GM12873 (cell line): ENCODE measurements at regions not wholly inside any gene's neighbourhood (a gene's known extent, or its start where the extent isn't known, plus 50 kb on each side); places are given as distances from the start of the nearest gene placed in this dataset.

Source experiments
- CTCF ChIP-seq: IDR thresholded peaks from 2 replicates; pipeline ENCODE4 v1.5.1; 2012; ENCODE audit warnings: low read depth, mild to moderate bottlenecking, moderate library complexity, low read length, control low read depth; ENCODE audit not compliant: insufficient read depth; ENCODE audit errors: missing control alignments

- no peak for TF ChIP-seq CTCF
Measured at GRCh38 chr5:152717393-152717792, 312.3 kb upstream of the NMUR2 start.

DNA sequence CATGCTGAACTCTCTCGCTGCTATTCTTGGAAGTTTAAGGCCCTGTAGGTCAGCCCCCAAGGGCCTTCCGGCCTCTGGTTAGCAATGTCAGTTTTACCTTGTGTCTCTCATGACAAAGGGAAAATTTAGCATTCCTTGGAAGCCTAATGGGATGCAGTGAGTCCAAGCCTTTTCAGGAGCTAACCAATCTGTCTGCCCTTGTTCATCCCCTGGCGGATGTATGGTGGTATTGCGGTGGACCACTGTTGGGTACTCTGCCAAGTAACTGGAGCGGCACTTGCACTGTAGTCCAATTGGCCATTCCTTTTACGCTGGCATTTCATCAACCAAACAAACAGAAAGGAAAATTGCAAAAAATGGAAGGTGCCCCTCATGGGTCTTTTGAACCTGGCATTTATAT is 318.4 kb upstream of the NMUR2 start:
- TF ChIP-seq CTCF, result peak; percentile 15

DNA sequence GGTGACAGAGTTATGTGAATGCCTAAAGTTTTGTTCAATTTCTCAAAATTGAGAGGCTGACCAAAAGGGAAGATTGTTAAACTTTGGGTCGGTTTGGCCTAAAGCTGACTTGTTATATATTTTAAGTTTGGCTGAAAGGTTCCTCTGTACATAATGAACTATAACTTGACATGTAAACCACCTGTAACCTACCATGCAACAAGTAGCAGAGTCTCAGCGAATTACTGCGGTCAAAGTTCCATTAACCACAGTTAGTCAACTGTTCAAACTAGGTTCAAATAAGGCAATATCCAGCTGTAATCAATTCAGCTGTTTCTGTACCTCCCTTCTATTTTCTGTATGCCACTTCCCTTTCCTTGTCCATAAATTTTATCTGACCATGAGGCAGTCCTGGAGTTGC is 325.1 kb upstream of the NMUR2 start:
- TF ChIP-seq CTCF, result no peak

DNA sequence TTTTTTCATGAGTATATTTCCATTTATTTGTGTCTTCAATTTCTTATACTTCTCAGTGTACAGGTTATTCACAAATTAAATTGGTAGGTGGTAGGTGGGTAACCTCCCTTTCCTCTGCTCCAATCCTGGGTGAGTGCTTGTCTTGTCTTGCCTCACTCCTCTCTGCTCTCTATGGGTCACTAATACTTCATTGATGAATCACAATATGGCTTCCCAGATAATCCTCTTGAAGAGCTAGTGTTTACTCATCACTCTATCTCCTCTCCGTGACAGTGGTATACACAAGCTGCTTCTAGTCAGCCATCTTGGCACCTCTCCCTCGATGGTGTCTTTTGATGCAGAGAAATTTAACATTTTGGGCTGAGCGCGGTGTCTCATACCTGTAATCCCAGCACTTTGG is 331.8 kb upstream of the NMUR2 start:
- TF ChIP-seq CTCF, result no peak

DNA sequence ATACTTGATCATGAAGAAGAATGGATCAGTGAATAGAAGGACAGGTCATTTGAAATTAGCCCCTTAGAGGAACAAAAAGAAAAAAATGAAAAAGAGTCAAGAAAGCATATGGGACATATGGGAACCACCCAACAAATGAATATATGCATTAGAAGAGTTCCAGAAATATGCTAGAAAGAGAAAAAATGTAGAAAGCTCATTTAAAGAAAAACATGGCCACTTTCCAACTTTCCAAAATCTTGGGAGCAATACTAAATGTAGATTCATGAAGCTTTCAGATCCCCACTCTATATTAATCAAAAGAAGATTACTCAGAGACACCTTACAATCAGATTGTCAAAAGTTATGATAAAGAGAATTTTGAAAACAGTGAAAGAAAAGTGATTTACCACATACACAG is 334.8 kb upstream of the NMUR2 start:
- no peak for TF ChIP-seq CTCF

- TF ChIP-seq CTCF, result no peak
Measured at GRCh38 chr5:152801886-152802285, 396.8 kb upstream of the NMUR2 start.

GRCh38 chr5:152804179-152804578 is 399.1 kb upstream of the NMUR2 start:
- TF ChIP-seq CTCF, result no peak

- no peak for TF ChIP-seq CTCF
Measured at GRCh38 chr5:152811988-152812387, 406.9 kb upstream of the NMUR2 start.
